ENCODE measurements at regions not wholly inside any gene's neighbourhood (a gene's known extent, or its start where the extent isn't known, plus 50 kb on each side); places are given as distances from the start of the nearest gene placed in this dataset.
"Not testable (repeated sequence)": the region's sequence is repeated elsewhere in the genome, so short reads cannot be mapped to it uniquely, and the experiment has no call there.

DNA sequence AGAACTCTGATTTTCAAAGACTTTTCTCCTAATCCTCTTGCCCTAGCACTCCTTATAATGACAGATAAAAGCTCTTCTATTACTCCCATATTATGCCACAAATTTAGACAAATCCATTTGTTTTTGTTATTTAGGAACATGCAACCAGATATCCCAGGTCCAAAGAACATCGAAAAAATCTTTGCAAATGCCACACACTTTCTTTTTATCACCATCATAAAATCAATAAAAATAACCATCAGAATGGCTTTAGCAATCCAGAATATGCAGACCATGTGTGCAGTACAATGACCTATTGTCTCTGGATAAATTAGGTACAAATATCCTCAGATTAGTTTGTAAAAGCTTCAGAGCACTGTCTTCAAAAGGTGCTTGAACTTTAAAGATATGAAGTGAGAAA lies 376.2 kb upstream of the TCF4 start:
- DNase-seq, result no peak
- no peak overlapping the region for H3K4me2 ChIP-seq (replicated peaks; ENCODE audit: extremely low read depth, low read length, poor library complexity, severe bottlenecking)
- no peak overlapping the region for H3K27ac ChIP-seq (ENCODE audit: low read depth in 1 of 2, low read length in 2 of 2)
- H4K20me1 ChIP-seq (ENCODE audit: insufficient read depth, low read length), result no peaks in the 10 kb centered on the region
- no peak overlapping the region for H2AFZ ChIP-seq (ENCODE audit: insufficient read depth, low read depth, low read length, poor library complexity, severe bottlenecking)
- no peak for TF ChIP-seq CTCF (IDR thresholded peaks at IDR 0.05)
- no peaks in the 10 kb centered on the region for H3K4me1 ChIP-seq (ENCODE audit: control insufficient read depth in 1 of 2, insufficient read depth in 2 of 2, low read length in 2 of 2)
- H3K36me3 Mint-ChIP-seq, result no peaks in the 10 kb centered on the region
- no peak overlapping the region for H3K4me3 Mint-ChIP-seq
- H3K36me3 ChIP-seq (replicated peaks in 1 of 2; ENCODE audit: control insufficient read depth in 1 of 2, insufficient read depth in 2 of 2, low read length in 2 of 2), result no peaks in the 10 kb centered on the region
- H3K9me3 Mint-ChIP-seq, result peaks cover 0 to 6% (median 0%) of the 10 kb centered on the region in 7 donors
- H3K27me3 ChIP-seq (ENCODE audit: control insufficient read depth in 2 of 2, insufficient read depth in 2 of 2, low read length in 2 of 2), result no peaks in the 10 kb centered on the region
- H3K9me3 ChIP-seq (replicated peaks in 1 of 2; ENCODE audit: control insufficient read depth in 1 of 2, insufficient read depth in 1 of 2, low read length in 2 of 2), result no peaks in the 10 kb centered on the region
- H3K4me3 ChIP-seq (replicated peaks in 1 of 3; ENCODE audit: low read depth in 2 of 3, low read length in 3 of 3), result no peak overlapping the region
- H3K79me2 ChIP-seq (ENCODE audit: insufficient read depth, low read length), result no peaks in the 10 kb centered on the region
- H3K27ac Mint-ChIP-seq, result no peak overlapping the region
- H3K27me3 Mint-ChIP-seq (ENCODE audit: low read depth in 3 of 3), result peaks cover 0 to 1% (median 0%) of the 10 kb centered on the region in 3 donors
- H3K9ac ChIP-seq (ENCODE audit: insufficient read depth, low read length, poor library complexity, severe bottlenecking), result no peak overlapping the region
- no CpG with 5 or more reads among the region's 1 CpG for WGBS (ENCODE audit: insufficient coverage)
- intact Hi-C loops (cut with micrococcal nuclease), result no loop called here
- H3K4me1 Mint-ChIP-seq, result no peaks in the 10 kb centered on the region

GRCh38 chr18:55953326-55953725 lies 365.3 kb upstream of the TCF4 start:
- no peak overlapping the region for H3K4me2 ChIP-seq (replicated peaks; ENCODE audit: extremely low read depth, low read length, poor library complexity, severe bottlenecking)
- H3K4me3 ChIP-seq (replicated peaks in 1 of 3; ENCODE audit: low read depth in 2 of 3, low read length in 3 of 3), result no peak overlapping the region
- no peak overlapping the region for H3K4me3 Mint-ChIP-seq
- H3K79me2 ChIP-seq (ENCODE audit: insufficient read depth, low read length), result no peaks in the 10 kb centered on the region
- TF ChIP-seq CTCF (IDR thresholded peaks at IDR 0.05), result no peak
- H3K27me3 Mint-ChIP-seq (ENCODE audit: low read depth in 3 of 3), result peaks cover 0 to 3% (median 0%) of the 10 kb centered on the region in 3 donors
- H4K20me1 ChIP-seq (ENCODE audit: insufficient read depth, low read length), result no peaks in the 10 kb centered on the region
- H3K9ac ChIP-seq (ENCODE audit: insufficient read depth, low read length, poor library complexity, severe bottlenecking), result no peak overlapping the region
- WGBS (ENCODE audit: insufficient coverage), result over 99% methylated on average over 9 of the region's 9 CpGs
- no peaks in the 10 kb centered on the region for H3K27me3 ChIP-seq (ENCODE audit: control insufficient read depth in 2 of 2, insufficient read depth in 2 of 2, low read length in 2 of 2)
- intact Hi-C loops (cut with micrococcal nuclease), result no loop called here
- no peak overlapping the region for H3K27ac Mint-ChIP-seq
- peaks cover 3 to 26% (median 17%) of the 10 kb centered on the region in 7 donors for H3K9me3 Mint-ChIP-seq
- no peaks in the 10 kb centered on the region for H3K4me1 Mint-ChIP-seq
- no peaks in the 10 kb centered on the region for H3K4me1 ChIP-seq (ENCODE audit: control insufficient read depth in 1 of 2, insufficient read depth in 2 of 2, low read length in 2 of 2)
- no peak for DNase-seq
- H3K36me3 ChIP-seq (replicated peaks in 1 of 2; ENCODE audit: control insufficient read depth in 1 of 2, insufficient read depth in 2 of 2, low read length in 2 of 2), result no peaks in the 10 kb centered on the region
- H2AFZ ChIP-seq (ENCODE audit: insufficient read depth, low read depth, low read length, poor library complexity, severe bottlenecking), result no peak overlapping the region
- H3K9me3 ChIP-seq (replicated peaks in 1 of 2; ENCODE audit: control insufficient read depth in 1 of 2, insufficient read depth in 1 of 2, low read length in 2 of 2), result peaks cover 6 to 28% of the 10 kb centered on the region in 2 donors
- no peak overlapping the region for H3K27ac ChIP-seq (ENCODE audit: low read depth in 1 of 2, low read length in 2 of 2)
- H3K36me3 Mint-ChIP-seq, result no peaks in the 10 kb centered on the region

- WGBS (ENCODE audit: insufficient coverage), result 95% methylated on average over 3 of the region's 7 CpGs
- H3K9me3 Mint-ChIP-seq, result peaks cover 3 to 22% (median 14%) of the 10 kb centered on the region in 7 donors
- H3K9ac ChIP-seq (ENCODE audit: insufficient read depth, low read length, poor library complexity, severe bottlenecking); H3K27ac ChIP-seq (ENCODE audit: low read depth in 1 of 2, low read length in 2 of 2); H3K4me3 ChIP-seq (replicated peaks in 1 of 3; ENCODE audit: low read depth in 2 of 3, low read length in 3 of 3); H3K27ac Mint-ChIP-seq; H3K4me1 Mint-ChIP-seq; H3K79me2 ChIP-seq (ENCODE audit: insufficient read depth, low read length); DNase-seq; H3K4me3 Mint-ChIP-seq; H3K36me3 ChIP-seq (replicated peaks in 1 of 2; ENCODE audit: control insufficient read depth in 1 of 2, insufficient read depth in 2 of 2, low read length in 2 of 2); H3K4me1 ChIP-seq (ENCODE audit: control insufficient read depth in 1 of 2, insufficient read depth in 2 of 2, low read length in 2 of 2); H3K27me3 ChIP-seq (ENCODE audit: control insufficient read depth in 2 of 2, insufficient read depth in 2 of 2, low read length in 2 of 2); H3K4me2 ChIP-seq (replicated peaks; ENCODE audit: extremely low read depth, low read length, poor library complexity, severe bottlenecking); H4K20me1 ChIP-seq (ENCODE audit: insufficient read depth, low read length); H3K27me3 Mint-ChIP-seq (ENCODE audit: low read depth in 3 of 3); intact Hi-C loops (cut with micrococcal nuclease); H3K36me3 Mint-ChIP-seq; H2AFZ ChIP-seq (ENCODE audit: insufficient read depth, low read depth, low read length, poor library complexity, severe bottlenecking): not testable (repeated sequence)
- peaks cover 6 to 28% of the 10 kb centered on the region in 2 donors for H3K9me3 ChIP-seq (replicated peaks in 1 of 2; ENCODE audit: control insufficient read depth in 1 of 2, insufficient read depth in 1 of 2, low read length in 2 of 2)
Observed at GRCh38 chr18:55951738-55952137, 363.7 kb upstream of the TCF4 start.
